ENCODE measurements at regions not wholly inside any gene's neighbourhood (a gene's known extent, or its start where the extent isn't known, plus 50 kb on each side); places are given as distances from the start of the nearest gene placed in this dataset.

DNA sequence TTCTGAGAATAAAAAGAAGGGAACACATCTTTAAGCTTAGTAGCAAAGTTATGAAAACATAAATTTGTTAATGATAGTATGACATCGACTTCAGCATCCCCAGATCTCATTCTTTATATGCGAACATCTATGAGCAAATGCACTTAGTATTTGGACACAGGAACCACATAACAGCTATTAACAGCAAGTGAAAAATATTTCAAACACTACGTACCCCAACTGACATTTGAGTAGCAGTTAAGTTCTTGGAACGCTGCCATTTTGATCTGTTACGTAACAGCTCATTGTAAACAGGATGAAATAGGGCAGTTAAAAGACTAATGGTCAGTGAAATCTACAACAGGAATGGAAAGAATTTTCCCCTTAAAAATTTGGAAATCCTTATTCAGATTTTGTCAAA is 428.9 kb downstream of the TNS3 start:
- H3K27ac ChIP-seq (ENCODE audit: low read depth) = no peak overlapping the region
- TF ChIP-seq STAT1 (IDR thresholded peaks at IDR 0.05; ENCODE audit: unreplicated experiment) (no peak), EZH2 (IDR thresholded peaks at IDR 0.05; ENCODE audit: low read depth, unreplicated experiment) (no peak), ETS1 (IDR thresholded peaks at IDR 0.05) (no peak), JUNB (IDR thresholded peaks at IDR 0.05; ENCODE audit: unreplicated experiment) (no peak), POLR2AphosphoS5 (IDR thresholded peaks at IDR 0.05; ENCODE audit: low read depth) (no peak), CREB1 (CRISPR knock-in tag; IDR thresholded peaks at IDR 0.05; ENCODE audit: low read depth) (no peak), ZNF114 (CRISPR knock-in tag; IDR thresholded peaks at IDR 0.05) (no peak), EZH2phosphoT487 (IDR thresholded peaks at IDR 0.05; ENCODE audit: unreplicated experiment) (no peak), REST (IDR thresholded peaks at IDR 0.05; ENCODE audit: unreplicated experiment) (no peak), ZNF331 (CRISPR knock-in tag; IDR thresholded peaks at IDR 0.05; ENCODE audit: low read depth) (no peak), NANOG (IDR thresholded peaks at IDR 0.05; ENCODE audit: borderline replicate concordance) (no peak)
- TF ChIP-seq, protein P1, sequence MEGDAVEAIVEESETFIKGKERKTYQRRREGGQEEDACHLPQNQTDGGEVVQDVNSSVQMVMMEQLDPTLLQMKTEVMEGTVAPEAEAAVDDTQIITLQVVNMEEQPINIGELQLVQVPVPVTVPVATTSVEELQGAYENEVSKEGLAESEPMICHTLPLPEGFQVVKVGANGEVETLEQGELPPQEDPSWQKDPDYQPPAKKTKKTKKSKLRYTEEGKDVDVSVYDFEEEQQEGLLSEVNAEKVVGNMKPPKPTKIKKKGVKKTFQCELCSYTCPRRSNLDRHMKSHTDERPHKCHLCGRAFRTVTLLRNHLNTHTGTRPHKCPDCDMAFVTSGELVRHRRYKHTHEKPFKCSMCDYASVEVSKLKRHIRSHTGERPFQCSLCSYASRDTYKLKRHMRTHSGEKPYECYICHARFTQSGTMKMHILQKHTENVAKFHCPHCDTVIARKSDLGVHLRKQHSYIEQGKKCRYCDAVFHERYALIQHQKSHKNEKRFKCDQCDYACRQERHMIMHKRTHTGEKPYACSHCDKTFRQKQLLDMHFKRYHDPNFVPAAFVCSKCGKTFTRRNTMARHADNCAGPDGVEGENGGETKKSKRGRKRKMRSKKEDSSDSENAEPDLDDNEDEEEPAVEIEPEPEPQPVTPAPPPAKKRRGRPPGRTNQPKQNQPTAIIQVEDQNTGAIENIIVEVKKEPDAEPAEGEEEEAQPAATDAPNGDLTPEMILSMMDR (conservative IDR thresholded peaks at IDR 0.05; ENCODE audit: low read depth in 2 of 2) = no peak
- H3K27me3 ChIP-seq (ENCODE audit: insufficient read depth) = no peaks in the 10 kb centered on the region
- no peaks in the 10 kb centered on the region for H3K36me3 ChIP-seq (ENCODE audit: insufficient read depth)
- H3K27me3 Mint-ChIP-seq (ENCODE audit: insufficient read depth, low read depth, poor library complexity) = no peaks in the 10 kb centered on the region
- DNase-seq (ENCODE audit: low spot score) (no peak), ATAC-seq (no peak)
- peaks cover 19% of the 10 kb centered on the region for H3K4me1 ChIP-seq (ENCODE audit: insufficient read depth)
- H3K4me3 Mint-ChIP-seq = no peak overlapping the region
- H3K9me2 ChIP-seq (ENCODE audit: insufficient read depth) = no peaks in the 10 kb centered on the region
- H2AFZ ChIP-seq = no peak overlapping the region
- H3K79me2 ChIP-seq (replicated peaks; ENCODE audit: insufficient read depth) = no peaks in the 10 kb centered on the region
- no peaks in the 10 kb centered on the region for H4K20me1 ChIP-seq (replicated peaks; ENCODE audit: insufficient read depth)
- no peaks in the 10 kb centered on the region for H3K36me3 Mint-ChIP-seq (ENCODE audit: low read depth)
- no peaks in the 10 kb centered on the region; the same call in 2 of the 3 replicates for H3K9me3 Mint-ChIP-seq
- no peak overlapping the region for H3K4me2 ChIP-seq
- H3K4me1 Mint-ChIP-seq = peaks cover 17% of the 10 kb centered on the region
- no peak overlapping the region for H3K27ac Mint-ChIP-seq
- no peak overlapping the region for H3K4me3 ChIP-seq
- no peaks in the 10 kb centered on the region for H3F3A ChIP-seq (replicated peaks; ENCODE audit: low read depth)
